Activated T-cell treated with anti-CD3 and anti-CD28 coated beads, Interleukin-2, amount 50 U/mL, for 4 hours (primary cell): ENCODE measurements at regions not wholly inside any gene's neighbourhood (a gene's known extent, or its start where the extent isn't known, plus 50 kb on each side); places are given as distances from the start of the nearest gene placed in this dataset.
"Not testable (repeated sequence)": the region's sequence is repeated elsewhere in the genome, so short reads cannot be mapped to it uniquely, and the experiment has no call there.

Source experiments
- ATAC-seq, 2 donors: fragments of 200-7000 bp; cut with Tn5 transposase; one replicate each; pipeline ENCODE4 v1.10.0; 2021
- DNase-seq: peaks from one replicate; pipeline ENCODE4 v3.0.0-alpha.2; 2020
- H3K27me3 Mint-ChIP-seq: one replicate; pipeline ENCODE4 v1.8.0; 2021; ENCODE audit warnings: low read depth, mixed read lengths
- H3K36me3 Mint-ChIP-seq: one replicate; pipeline ENCODE4 v1.8.0; 2022; ENCODE audit warnings: mixed read lengths; ENCODE audit not compliant: insufficient read depth
- H3K4me1 Mint-ChIP-seq: one replicate; pipeline ENCODE4 v1.8.0; 2021; ENCODE audit warnings: low read depth, mixed read lengths
- H3K4me3 Mint-ChIP-seq: one replicate; pipeline ENCODE4 v1.8.0; 2021; ENCODE audit warnings: mild to moderate bottlenecking, moderate library complexity, mixed read lengths
- H3K9me3 Mint-ChIP-seq: one replicate; pipeline ENCODE4 v1.8.0; 2021; ENCODE audit warnings: mixed read lengths

GRCh38 chr11:122559734-122560382 is 95.7 kb upstream of the UBASH3B start:
- DNase-seq (no peak), ATAC-seq (no peak)
- peaks cover 36% of the 10 kb centered on the region for H3K27me3 Mint-ChIP-seq
- no peaks in the 10 kb centered on the region for H3K4me1 Mint-ChIP-seq
- H3K36me3 Mint-ChIP-seq = no peaks in the 10 kb centered on the region
- no peak overlapping the region for H3K4me3 Mint-ChIP-seq
- H3K9me3 Mint-ChIP-seq = no peaks in the 10 kb centered on the region

- DNase-seq, ATAC-seq, H3K36me3 Mint-ChIP-seq, H3K4me3 Mint-ChIP-seq, H3K9me3 Mint-ChIP-seq, H3K4me1 Mint-ChIP-seq: not testable (repeated sequence)
- H3K27me3 Mint-ChIP-seq = peaks cover 35% of the 10 kb centered on the region
Measured at GRCh38 chr11:122559218-122559617, 96.3 kb upstream of the UBASH3B start.

GRCh38 chr11:122557163-122557562 is 98.4 kb upstream of the UBASH3B start:
- H3K4me1 Mint-ChIP-seq, DNase-seq, ATAC-seq, H3K9me3 Mint-ChIP-seq, H3K36me3 Mint-ChIP-seq, H3K4me3 Mint-ChIP-seq: not testable (repeated sequence)
- H3K27me3 Mint-ChIP-seq = peaks cover 24% of the 10 kb centered on the region

GRCh38 chr11:122556605-122557004 is 98.9 kb upstream of the UBASH3B start:
- H3K9me3 Mint-ChIP-seq = no peaks in the 10 kb centered on the region
- DNase-seq = peak; percentile 7
- H3K4me1 Mint-ChIP-seq = no peaks in the 10 kb centered on the region
- no peak overlapping the region for H3K4me3 Mint-ChIP-seq
- H3K36me3 Mint-ChIP-seq = no peaks in the 10 kb centered on the region
- H3K27me3 Mint-ChIP-seq = peaks cover 24% of the 10 kb centered on the region
- peak; percentile 58 to 73 for ATAC-seq

- ATAC-seq = no peak
- peaks cover 40% of the 10 kb centered on the region for H3K9me3 Mint-ChIP-seq
- peaks cover 3% of the 10 kb centered on the region for H3K27me3 Mint-ChIP-seq
- no peaks in the 10 kb centered on the region for H3K36me3 Mint-ChIP-seq
- no peaks in the 10 kb centered on the region for H3K4me1 Mint-ChIP-seq
- no peak for DNase-seq
- no peak overlapping the region for H3K4me3 Mint-ChIP-seq
Measured at GRCh38 chr11:122538060-122538459, 117.5 kb upstream of the UBASH3B start.

GRCh38 chr11:122524898-122525297 is 130.6 kb upstream of the UBASH3B start:
- Mint-ChIP-seq H3K4me1 (no peaks in the 10 kb centered on the region), H3K9me3 (no peaks in the 10 kb centered on the region), H3K27me3 (peaks cover 30% of the 10 kb centered on the region), H3K36me3 (no peaks in the 10 kb centered on the region), H3K4me3 (no peak overlapping the region)
- no peak for DNase-seq
- ATAC-seq = no peak

GRCh38 chr11:122523846-122524805 is 131.4 kb upstream of the UBASH3B start:
- DNase-seq (no peak), ATAC-seq (no peak)
- no peak overlapping the region for H3K4me3 Mint-ChIP-seq
- H3K9me3 Mint-ChIP-seq = no peaks in the 10 kb centered on the region
- no peaks in the 10 kb centered on the region for H3K36me3 Mint-ChIP-seq
- H3K27me3 Mint-ChIP-seq = peaks cover 30% of the 10 kb centered on the region
- no peaks in the 10 kb centered on the region for H3K4me1 Mint-ChIP-seq

- no peaks in the 10 kb centered on the region for H3K36me3 Mint-ChIP-seq
- no peaks in the 10 kb centered on the region for H3K4me1 Mint-ChIP-seq
- DNase-seq (no peak), ATAC-seq (no peak)
- H3K27me3 Mint-ChIP-seq = peaks cover 24% of the 10 kb centered on the region
- no peaks in the 10 kb centered on the region for H3K9me3 Mint-ChIP-seq
- H3K4me3 Mint-ChIP-seq = no peak overlapping the region
Measured at GRCh38 chr11:122521626-122522025, 133.9 kb upstream of the UBASH3B start.

GRCh38 chr11:122517403-122518379 is 137.8 kb upstream of the UBASH3B start:
- Mint-ChIP-seq H3K4me1 (no peaks in the 10 kb centered on the region), H3K36me3 (no peaks in the 10 kb centered on the region), H3K27me3 (peaks cover 15% of the 10 kb centered on the region), H3K9me3 (no peaks in the 10 kb centered on the region), H3K4me3 (no peak overlapping the region)
- DNase-seq = no peak
- no peak for ATAC-seq

- no peaks in the 10 kb centered on the region for H3K4me1 Mint-ChIP-seq
- H3K9me3 Mint-ChIP-seq = no peaks in the 10 kb centered on the region
- ATAC-seq (no peak), DNase-seq (no peak)
- no peaks in the 10 kb centered on the region for H3K36me3 Mint-ChIP-seq
- H3K4me3 Mint-ChIP-seq = no peak overlapping the region
- peaks cover 15% of the 10 kb centered on the region for H3K27me3 Mint-ChIP-seq
Measured at GRCh38 chr11:122516686-122517085, 138.8 kb upstream of the UBASH3B start.

- Mint-ChIP-seq H3K36me3 (no peaks in the 10 kb centered on the region), H3K4me1 (no peaks in the 10 kb centered on the region)
Measured at GRCh38 chr11:122513997-122514396, 141.5 kb upstream of the UBASH3B start.

GRCh38 chr11:122513328-122513727 is 142.2 kb upstream of the UBASH3B start:
- DNase-seq (no peak), ATAC-seq (no peak)
- H3K9me3 Mint-ChIP-seq = no peaks in the 10 kb centered on the region
- H3K27me3 Mint-ChIP-seq = no peaks in the 10 kb centered on the region
- no peaks in the 10 kb centered on the region for H3K4me1 Mint-ChIP-seq
- no peaks in the 10 kb centered on the region for H3K36me3 Mint-ChIP-seq
- no peak overlapping the region for H3K4me3 Mint-ChIP-seq

More at GRCh38 chr11:122513997-122514396, 141.5 kb upstream of the UBASH3B start:
- H3K9me3 Mint-ChIP-seq = no peaks in the 10 kb centered on the region
- H3K4me3 Mint-ChIP-seq = no peak overlapping the region
- peaks cover 2% of the 10 kb centered on the region for H3K27me3 Mint-ChIP-seq
- DNase-seq = no peak
- no peak for ATAC-seq

GRCh38 chr11:122512688-122513087 is 142.8 kb upstream of the UBASH3B start:
- H3K36me3 Mint-ChIP-seq = no peaks in the 10 kb centered on the region
- ATAC-seq = no peak
- no peaks in the 10 kb centered on the region for H3K27me3 Mint-ChIP-seq
- no peaks in the 10 kb centered on the region for H3K9me3 Mint-ChIP-seq
- no peak for DNase-seq
- H3K4me1 Mint-ChIP-seq = no peaks in the 10 kb centered on the region
- H3K4me3 Mint-ChIP-seq = no peak overlapping the region

- Mint-ChIP-seq H3K4me1 (no peaks in the 10 kb centered on the region), H3K36me3 (no peaks in the 10 kb centered on the region), H3K27me3 (peaks cover 18% of the 10 kb centered on the region), H3K4me3 (no peak overlapping the region), H3K9me3 (no peaks in the 10 kb centered on the region)
- DNase-seq (no peak), ATAC-seq (no peak)
Measured at GRCh38 chr11:122509899-122510298, 145.6 kb upstream of the UBASH3B start.
